ENCODE measurements at regions not wholly inside any gene's neighbourhood (a gene's known extent, or its start where the extent isn't known, plus 50 kb on each side); places are given as distances from the start of the nearest gene placed in this dataset.

DNA sequence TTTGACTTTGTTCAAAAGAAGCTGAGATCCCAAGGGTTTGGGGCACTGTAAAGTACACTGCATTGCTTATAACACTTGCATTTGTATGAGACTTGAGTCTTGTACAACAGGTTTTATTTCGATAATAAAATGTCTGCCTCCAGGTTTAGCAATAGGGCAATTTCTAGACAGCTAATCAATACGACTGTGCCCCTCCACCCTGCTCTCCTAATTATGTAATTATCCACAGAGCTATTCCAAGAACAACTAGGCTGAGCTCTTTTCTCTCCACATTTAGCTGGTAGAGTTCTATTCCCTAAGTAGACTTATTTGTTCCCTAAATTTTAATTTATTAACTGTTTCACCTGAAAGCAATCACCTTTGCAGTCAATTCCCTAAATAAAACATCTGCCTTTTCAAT, 52.9 kb upstream of the LINC00305 start:
- Histone ChIP-seq H3K27ac (ENCODE audit: low read length) (no peak overlapping the region), H3F3A (ENCODE audit: insufficient read depth, low read length, poor library complexity, severe bottlenecking) (no peaks in the 10 kb centered on the region), H3K9me3 (ENCODE audit: low read length) (no peaks in the 10 kb centered on the region), H3K27me3 (ENCODE audit: insufficient read depth, low read depth, low read length) (no peaks in the 10 kb centered on the region), H3K4me2 (ENCODE audit: low read length) (no peak overlapping the region), H2AFZ (ENCODE audit: low read depth, low read length) (no peak overlapping the region), H3K4me3 (ENCODE audit: low read length) (no peak overlapping the region), H4K20me1 (ENCODE audit: insufficient read depth) (no peaks in the 10 kb centered on the region), H3K79me2 (replicated peaks; ENCODE audit: insufficient read depth, low read length) (no peaks in the 10 kb centered on the region), H3K9me2 (ENCODE audit: insufficient read depth, low read length) (no peaks in the 10 kb centered on the region), H3K9ac (ENCODE audit: low read length) (no peak overlapping the region), H3K36me3 (ENCODE audit: insufficient read depth, low read length) (no peaks in the 10 kb centered on the region)
- no peak for TF ChIP-seq TAF1 (IDR thresholded peaks at IDR 0.05; ENCODE audit: low read depth)
- no peak for TF ChIP-seq EZH2 (IDR thresholded peaks at IDR 0.05; ENCODE audit: borderline replicate concordance, insufficient read depth, low read length, poor library complexity, severe bottlenecking)

- no peak overlapping the region for H3K4me3 ChIP-seq (ENCODE audit: low read length)
- H3K9me3 ChIP-seq (ENCODE audit: low read length): no peaks in the 10 kb centered on the region
- H3K9me2 ChIP-seq (ENCODE audit: insufficient read depth, low read length): no peaks in the 10 kb centered on the region
- no peak overlapping the region for H3K27ac ChIP-seq (ENCODE audit: low read length)
- TF ChIP-seq REST (IDR thresholded peaks at IDR 0.05; ENCODE audit: borderline replicate concordance) (no peak), POLR2AphosphoS5 (IDR thresholded peaks at IDR 0.05) (no peak), EZH2 (IDR thresholded peaks at IDR 0.05; ENCODE audit: borderline replicate concordance, insufficient read depth, low read length, poor library complexity, severe bottlenecking) (no peak), MXI1 (conservative IDR thresholded peaks at IDR 0.05; ENCODE audit: poor library complexity, severe bottlenecking) (no peak), SMC3 (conservative IDR thresholded peaks at IDR 0.05; ENCODE audit: poor library complexity) (no peak), EP300 (conservative IDR thresholded peaks at IDR 0.05; ENCODE audit: poor library complexity, severe bottlenecking) (no peak), RAD21 (conservative IDR thresholded peaks at IDR 0.05) (no peak), TAF1 (IDR thresholded peaks at IDR 0.05; ENCODE audit: low read depth) (no peak)
- TF ChIP-seq, protein P1, sequence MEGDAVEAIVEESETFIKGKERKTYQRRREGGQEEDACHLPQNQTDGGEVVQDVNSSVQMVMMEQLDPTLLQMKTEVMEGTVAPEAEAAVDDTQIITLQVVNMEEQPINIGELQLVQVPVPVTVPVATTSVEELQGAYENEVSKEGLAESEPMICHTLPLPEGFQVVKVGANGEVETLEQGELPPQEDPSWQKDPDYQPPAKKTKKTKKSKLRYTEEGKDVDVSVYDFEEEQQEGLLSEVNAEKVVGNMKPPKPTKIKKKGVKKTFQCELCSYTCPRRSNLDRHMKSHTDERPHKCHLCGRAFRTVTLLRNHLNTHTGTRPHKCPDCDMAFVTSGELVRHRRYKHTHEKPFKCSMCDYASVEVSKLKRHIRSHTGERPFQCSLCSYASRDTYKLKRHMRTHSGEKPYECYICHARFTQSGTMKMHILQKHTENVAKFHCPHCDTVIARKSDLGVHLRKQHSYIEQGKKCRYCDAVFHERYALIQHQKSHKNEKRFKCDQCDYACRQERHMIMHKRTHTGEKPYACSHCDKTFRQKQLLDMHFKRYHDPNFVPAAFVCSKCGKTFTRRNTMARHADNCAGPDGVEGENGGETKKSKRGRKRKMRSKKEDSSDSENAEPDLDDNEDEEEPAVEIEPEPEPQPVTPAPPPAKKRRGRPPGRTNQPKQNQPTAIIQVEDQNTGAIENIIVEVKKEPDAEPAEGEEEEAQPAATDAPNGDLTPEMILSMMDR (IDR thresholded peaks at IDR 0.05; ENCODE audit: poor library complexity, severe bottlenecking): no peak
- H3F3A ChIP-seq (ENCODE audit: insufficient read depth, low read length, poor library complexity, severe bottlenecking): no peaks in the 10 kb centered on the region
- H2AFZ ChIP-seq (ENCODE audit: low read depth, low read length): no peak overlapping the region
- H3K27me3 ChIP-seq (ENCODE audit: insufficient read depth, low read depth, low read length): no peaks in the 10 kb centered on the region
- no peak overlapping the region for H3K4me2 ChIP-seq (ENCODE audit: low read length)
- H3K79me2 ChIP-seq (replicated peaks; ENCODE audit: insufficient read depth, low read length): no peaks in the 10 kb centered on the region
- H3K9ac ChIP-seq (ENCODE audit: low read length): no peak overlapping the region
- no peaks in the 10 kb centered on the region for H3K36me3 ChIP-seq (ENCODE audit: insufficient read depth, low read length)
- no peaks in the 10 kb centered on the region for H4K20me1 ChIP-seq (ENCODE audit: insufficient read depth)
These were observed 50.7 kb upstream of the LINC00305 start for GRCh38 chr18:64199581-64199980.

Small RNAs in the stretch of these regions (small RNA-seq; reads per million reads assigned to genes)
- gene AC027506.1: 0 to 0.03 (median 0) reads per million in 3 experiments

Measured in neural cell (in vitro differentiated cells).